H1 (cell line): ENCODE measurements at regions not wholly inside any gene's neighbourhood (a gene's known extent, or its start where the extent isn't known, plus 50 kb on each side); places are given as distances from the start of the nearest gene placed in this dataset.

ENCODE experiments used
- CTCF ChIA-PET: fragments of 300-600 bp; sonication (Branson Sonifier 250); formaldehyde crosslinking; loops from one replicate; lab custom pipeline; 2021; ENCODE audit not compliant: partially characterized antibody; lab: Charles Lee
- POLR2A ChIA-PET: fragments of 300-600 bp; sonication (Branson Sonifier 250); formaldehyde crosslinking; loops from one replicate; lab custom pipeline; 2021; ENCODE audit warnings: inconsistent platforms; ENCODE audit not compliant: partially characterized antibody; lab: Charles Lee
- DNase-seq, 2 experiments: peaks; one replicate each; pipeline versions ENCODE4 v3.0.0 to v3.0.0-alpha.2; 2010 to 2022; ENCODE audit warnings: low spot score in 2 of 2, low read depth in 1 of 2, mixed read lengths in 1 of 2
- FAIRE-seq: peaks from 2 replicates; lab custom pipeline; 2011; peaks lifted over from hg19 to GRCh38; lab: Jason Lieb, UNC
- H2AFZ ChIP-seq: 2 replicates; pipeline ENCODE4 v1.8.1; 2012; ENCODE audit warnings: low read length, inconsistent platforms
- H2AK5ac ChIP-seq: 2 replicates; pipeline ENCODE4 v1.6.1; 2013; ENCODE audit warnings: low read depth, low read length
- H2BK120ac ChIP-seq: replicated peaks from 2 replicates; pipeline ENCODE3; 2013; ENCODE audit warnings: low read depth, low read length, inconsistent platforms
- H2BK12ac ChIP-seq: 2 replicates; pipeline ENCODE4 v1.6.1; 2013; ENCODE audit warnings: low read depth, low read length
- H2BK15ac ChIP-seq: 2 replicates; pipeline ENCODE4 v1.6.1; 2013; ENCODE audit warnings: low read length
- H2BK20ac ChIP-seq: 2 replicates; pipeline ENCODE4 v1.6.1; 2013; ENCODE audit warnings: low read length
- H2BK5ac ChIP-seq: 2 replicates; pipeline ENCODE4 v1.6.1; 2013; ENCODE audit warnings: low read depth, low read length
- H3K14ac ChIP-seq: 2 replicates; pipeline ENCODE4 v1.6.1; 2013; ENCODE audit warnings: inconsistent platforms; ENCODE audit not compliant: insufficient read length
- H3K18ac ChIP-seq: 2 replicates; pipeline ENCODE4 v1.6.1; 2013; ENCODE audit warnings: low read length; ENCODE audit errors: extremely low read depth
- H3K23ac ChIP-seq: 2 replicates; pipeline ENCODE4 v1.6.1; 2013; ENCODE audit warnings: inconsistent platforms; ENCODE audit not compliant: insufficient read length
- H3K23me2 ChIP-seq: 2 replicates; pipeline ENCODE4 v1.6.1; 2013; ENCODE audit warnings: low read depth, low read length
- H3K27ac ChIP-seq: 2 replicates; pipeline ENCODE4 v1.6.1; 2011; ENCODE audit warnings: low read depth, low read length, inconsistent platforms
- H3K27me3 ChIP-seq, 4 experiments: replicated peaks in 1 of 4; 1 replicate in 1 of 4; 2 replicates in 3 of 4; pipeline versions ENCODE4 v1.6.1 to v1.8.1; 2011 to 2013; ENCODE audit warnings: low read length in 3 of 4, mild to moderate bottlenecking in 3 of 4, inconsistent platforms in 2 of 4, mixed read lengths in 2 of 4, moderate library complexity in 1 of 4; ENCODE audit not compliant: control insufficient read depth in 3 of 4, insufficient read depth in 3 of 4; ENCODE audit errors: extremely low read depth in 1 of 4
- H3K36me3 ChIP-seq, 4 experiments: 2 replicates each; pipeline versions ENCODE4 v1.6.1 to v1.8.1; 2011 to 2013; ENCODE audit warnings: mild to moderate bottlenecking in 4 of 4, low read length in 3 of 4, moderate library complexity in 2 of 4, control low read depth in 1 of 4, inconsistent platforms in 1 of 4; ENCODE audit not compliant: insufficient read depth in 4 of 4, control insufficient read depth in 2 of 4
- H3K4ac ChIP-seq: replicated peaks from 2 replicates; pipeline ENCODE3; 2013; ENCODE audit warnings: low read length, low read depth, mixed read lengths, inconsistent platforms; ENCODE audit not compliant: insufficient read length
- H3K4me1 ChIP-seq, 4 experiments: replicated peaks in 1 of 4; 1 replicate in 1 of 4; 2 replicates in 3 of 4; pipeline versions ENCODE4 v1.6.1 to v1.8.1; 2011 to 2013; ENCODE audit warnings: low read length in 3 of 4, inconsistent platforms in 2 of 4, mixed read lengths in 1 of 4; ENCODE audit not compliant: insufficient read depth in 4 of 4, control insufficient read depth in 3 of 4
- H3K4me2 ChIP-seq, 2 experiments: 2 replicates each; pipeline versions ENCODE4 v1.6.1 to v1.8.1; 2011 to 2013; ENCODE audit warnings: low read depth in 2 of 2, low read length in 2 of 2, control low read depth in 1 of 2, inconsistent platforms in 1 of 2, mild to moderate bottlenecking in 1 of 2; ENCODE audit not compliant: insufficient read depth in 1 of 2
- H3K4me3 ChIP-seq, 4 experiments: fragments of 200-600, 300-600 bp in 1 of 4; sonication (generic), shearing (Covaris generic), sonication (Bioruptor Twin) in 1 of 4; 2 replicates each; pipeline versions ENCODE4 v1.5.1 to v1.8.1; 2011 to 2016; ENCODE audit warnings: low read length in 4 of 4, low read depth in 3 of 4, control low read depth in 2 of 4, inconsistent platforms in 2 of 4, mild to moderate bottlenecking in 2 of 4, mixed read lengths in 1 of 4, moderate library complexity in 1 of 4; ENCODE audit not compliant: insufficient read depth in 2 of 4; ENCODE audit errors: extremely low read depth in 1 of 4
- H3K56ac ChIP-seq: replicated peaks from 2 replicates; pipeline ENCODE3; 2013; ENCODE audit warnings: low read depth, mild to moderate bottlenecking, mixed read lengths, low read length, inconsistent platforms; ENCODE audit not compliant: insufficient read length
- H3K79me1 ChIP-seq: 2 replicates; pipeline ENCODE4 v1.6.1; 2013; ENCODE audit warnings: low read depth, low read length, control low read depth
- H3K79me2 ChIP-seq, 2 experiments: 2 replicates each; pipeline versions ENCODE4 v1.6.1 to v1.8.1; 2012 to 2013; ENCODE audit warnings: low read length in 2 of 2, mild to moderate bottlenecking in 2 of 2, inconsistent platforms in 1 of 2; ENCODE audit not compliant: insufficient read depth in 2 of 2, control insufficient read depth in 1 of 2
- H3K9ac ChIP-seq, 4 experiments: replicated peaks in 1 of 4; 1 replicate in 1 of 4; 2 replicates in 3 of 4; pipeline versions ENCODE4 v1.6.1 to v1.8.1; 2011 to 2013; ENCODE audit warnings: low read depth in 3 of 4, low read length in 3 of 4, control low read depth in 2 of 4, mild to moderate bottlenecking in 2 of 4, moderate library complexity in 2 of 4, inconsistent platforms in 1 of 4; ENCODE audit errors: extremely low read depth in 1 of 4
- H3K9me3 ChIP-seq, 2 experiments: 2 replicates each; pipeline versions ENCODE4 v1.6.1 to v1.8.1; 2012 to 2013; ENCODE audit warnings: mild to moderate bottlenecking in 2 of 2, moderate library complexity in 2 of 2, control low read depth in 1 of 2, inconsistent platforms in 1 of 2, low read depth in 1 of 2, low read length in 1 of 2, mixed read lengths in 1 of 2; ENCODE audit not compliant: insufficient read depth in 2 of 2
- H4K20me1 ChIP-seq, 2 experiments: replicated peaks in 1 of 2; 2 replicates each; pipeline versions ENCODE3 to v1.8.1; 2011 to 2013; ENCODE audit warnings: inconsistent platforms in 2 of 2, low read length in 2 of 2, mild to moderate bottlenecking in 1 of 2; ENCODE audit not compliant: insufficient read depth in 2 of 2, control insufficient read depth in 1 of 2
- H4K5ac ChIP-seq: 2 replicates; pipeline ENCODE4 v1.6.1; 2013; ENCODE audit warnings: low read length, low read depth, mixed read lengths, inconsistent platforms; ENCODE audit not compliant: insufficient read length
- H4K8ac ChIP-seq: 2 replicates; pipeline ENCODE4 v1.8.0; 2013; ENCODE audit warnings: mild to moderate bottlenecking, moderate library complexity, low read length, inconsistent platforms; ENCODE audit not compliant: insufficient read depth; ENCODE audit errors: extremely low read depth
- H4K91ac ChIP-seq: replicated peaks from 2 replicates; pipeline ENCODE3; 2013; ENCODE audit warnings: low read length, mixed read lengths, inconsistent platforms; ENCODE audit not compliant: insufficient read length
- BCL11A ChIP-seq, 2 experiments: IDR thresholded peaks; one replicate each; pipeline ENCODE4 v1.6.1; 2011; ENCODE audit warnings: low read depth in 2 of 2, low read length in 2 of 2, mild to moderate bottlenecking in 2 of 2
- HDAC2 ChIP-seq, 2 experiments: fragments of 300-600 bp in 1 of 2; sonication (generic) in 1 of 2; IDR thresholded peaks; 2 replicates each; pipeline ENCODE4 v1.6.1; 2011 to 2012; ENCODE audit warnings: low read depth in 2 of 2, low read length in 2 of 2, mild to moderate bottlenecking in 2 of 2, moderate library complexity in 2 of 2, borderline replicate concordance in 1 of 2, inconsistent platforms in 1 of 2
- MAFK ChIP-seq: IDR thresholded peaks from 2 replicates; pipeline ENCODE4 v1.6.1; 2012; ENCODE audit warnings: low read depth, mild to moderate bottlenecking, improper control_type of control experiment, low read length
- TEAD4 ChIP-seq: IDR thresholded peaks from 2 replicates; pipeline ENCODE4 v1.6.1; 2012; ENCODE audit warnings: low read depth, low read length, inconsistent platforms, mixed read lengths
- WGBS, 2 experiments: shearing (Covaris generic) in 1 of 2; methylation state at CpG; one replicate each; pipeline versions ENCODE4 v1.1.6 to v1.1.7; 2013 to 2015; ENCODE audit warnings: low lambda C conversion rate in 2 of 2, mixed read lengths in 2 of 2, inconsistent platforms in 1 of 2, low coverage in 1 of 2, missing lambda C conversion rate in 1 of 2; ENCODE audit not compliant: insufficient replicate concordance in 2 of 2, insufficient coverage in 1 of 2, insufficient read length in 1 of 2; ENCODE audit errors: extremely low coverage in 1 of 2, missing lambda C conversion rate in 1 of 2; 5-methylcytosine and 5-hydroxymethylcytosine counted together

DNA sequence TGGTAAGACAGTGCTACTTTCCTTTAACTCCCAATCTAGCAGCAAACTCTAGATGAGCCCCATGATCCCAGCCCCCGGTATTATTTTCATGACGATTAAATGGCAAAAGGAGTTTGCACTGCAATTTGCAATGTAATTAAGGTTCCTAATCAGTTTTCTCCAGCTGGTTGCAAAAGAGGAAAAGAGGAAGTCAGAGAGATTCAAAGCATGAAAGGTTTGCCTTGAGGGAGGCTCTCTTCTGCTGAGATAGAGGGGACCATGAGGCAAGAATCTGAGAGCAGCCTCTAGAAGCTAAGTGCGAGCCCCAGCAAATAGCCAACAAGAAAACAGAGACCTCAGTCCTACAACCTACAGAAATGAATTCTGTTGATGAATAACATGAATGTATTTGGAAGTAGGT, 527.1 kb downstream of the UQCRFS1 start:
- Histone ChIP-seq H3K4me1 (no peaks in the 10 kb centered on the region), H3K9me3 (no peaks in the 10 kb centered on the region), H3K79me1 (no peaks in the 10 kb centered on the region), H4K5ac (no peak overlapping the region), H2BK20ac (no peak overlapping the region), H4K20me1 (no peaks in the 10 kb centered on the region), H3K4me2 (no peak overlapping the region), H3K27ac (no peak overlapping the region), H3K23ac (no peak overlapping the region), H3K14ac (no peak overlapping the region), H2BK15ac (no peak overlapping the region), H2BK12ac (no peak overlapping the region), H3K79me2 (peaks cover 0 to 2% of the 10 kb centered on the region in 2 experiments; a peak in 1 of 4 replicates), H3K4ac (no peak overlapping the region), H2AFZ (no peak overlapping the region), H3K9ac (no peak overlapping the region), H3K18ac (no peak overlapping the region), H2AK5ac (no peak overlapping the region), H2BK120ac (no peak overlapping the region), H4K91ac (no peak overlapping the region), H4K8ac (no peak overlapping the region), H3K4me3 (no peak overlapping the region), H3K56ac (no peak overlapping the region), H3K36me3 (peaks cover 0 to 3% (median 0%) of the 10 kb centered on the region in 4 experiments; a peak in 2 of 8 replicates), H3K23me2 (no peaks in the 10 kb centered on the region), H2BK5ac (no peak overlapping the region), H3K27me3 (no peaks in the 10 kb centered on the region)
- WGBS, 2 experiments: 88% methylated on average over 3 of the region's 3 CpGs; no CpG with 5 or more reads in 1 of the 2 experiments
- no peak for FAIRE-seq
- CTCF ChIA-PET: interaction anchor here (0.6 kb wide), 1 partner anchor 194 kb away, joined by 3 read pairs; no protein-coding TSS in a partner anchor
- POLR2A ChIA-PET: interaction anchor here (0.8 to 0.9 kb wide), 2 partner anchors 19 to 21 kb away, joined by 3 read pairs; no protein-coding TSS in a partner anchor
- no peak for TF ChIP-seq BCL11A (IDR thresholded peaks at IDR 0.05; ENCODE audit: low read depth in 2 of 2, low read length in 2 of 2)
- no peak for TF ChIP-seq TEAD4
- TF ChIP-seq HDAC2 (IDR thresholded peaks at IDR 0.05; ENCODE audit: borderline replicate concordance in 1 of 2, low read depth in 2 of 2, low read length in 2 of 2): no peak
- no peak for TF ChIP-seq MAFK
- no peak for DNase-seq
